ENCODE measurements at regions not wholly inside any gene's neighbourhood (a gene's known extent, or its start where the extent isn't known, plus 50 kb on each side); places are given as distances from the start of the nearest gene placed in this dataset.

- intact Hi-C loops (cut with DNase I): no loop called here
- DNase-seq: no peak
- Histone ChIP-seq H3K27me3 (no peaks in the 10 kb centered on the region), H3K4me1 (no peaks in the 10 kb centered on the region), H3K4me3 (replicated peaks in 1 of 3) (no peak overlapping the region), H3K36me3 (no peaks in the 10 kb centered on the region), H3K9me3 (no peaks in the 10 kb centered on the region), H3K27ac (no peak overlapping the region)
- WGBS, 2 donors: 80 to 84% methylated on average over 3 of the region's 3 CpGs
- TF ChIP-seq CTCF (IDR thresholded peaks at IDR 0.05): no peak
- TF ChIP-seq POLR2A (IDR thresholded peaks at IDR 0.05): no peak
Measured at GRCh38 chr3:110741891-110742290, 329.7 kb upstream of the NECTIN3 start.

GRCh38 chr3:110743202-110743601 lies 328.4 kb upstream of the NECTIN3 start:
- no peak for DNase-seq
- no peak overlapping the region for H3K27ac ChIP-seq
- TF ChIP-seq CTCF (IDR thresholded peaks at IDR 0.05): no peak
- no peak for TF ChIP-seq POLR2A (IDR thresholded peaks at IDR 0.05)
- H3K9me3 ChIP-seq: no peaks in the 10 kb centered on the region
- WGBS, 2 donors: 12 to 16% methylated on average over 1 of the region's 1 CpG
- intact Hi-C loops (cut with DNase I): no loop called here
- H3K4me1 ChIP-seq: no peaks in the 10 kb centered on the region
- H3K36me3 ChIP-seq: no peaks in the 10 kb centered on the region
- H3K4me3 ChIP-seq (replicated peaks in 1 of 3): no peak overlapping the region
- no peaks in the 10 kb centered on the region for H3K27me3 ChIP-seq

GRCh38 chr3:110743984-110744383 lies 327.6 kb upstream of the NECTIN3 start:
- Histone ChIP-seq H3K4me3 (replicated peaks in 1 of 3) (no peak overlapping the region), H3K9me3 (no peaks in the 10 kb centered on the region), H3K27ac (no peak overlapping the region), H3K36me3 (no peaks in the 10 kb centered on the region), H3K27me3 (no peaks in the 10 kb centered on the region), H3K4me1 (no peaks in the 10 kb centered on the region)
- intact Hi-C loops (cut with DNase I): no loop called here
- DNase-seq: no peak
- TF ChIP-seq CTCF (IDR thresholded peaks at IDR 0.05) (no peak), POLR2A (IDR thresholded peaks at IDR 0.05) (no peak)

- no peak overlapping the region for H3K4me3 ChIP-seq (replicated peaks in 1 of 3)
- no peaks in the 10 kb centered on the region for H3K36me3 ChIP-seq
- intact Hi-C loops (cut with DNase I): no loop called here
- TF ChIP-seq CTCF (IDR thresholded peaks at IDR 0.05) (no peak), POLR2A (IDR thresholded peaks at IDR 0.05) (no peak)
- no peak overlapping the region for H3K27ac ChIP-seq
- no peaks in the 10 kb centered on the region for H3K27me3 ChIP-seq
- H3K4me1 ChIP-seq: no peaks in the 10 kb centered on the region
- no peaks in the 10 kb centered on the region for H3K9me3 ChIP-seq
- WGBS, 2 donors: 82 to 94% methylated on average over 2 of the region's 2 CpGs
- no peak for DNase-seq
Measured at GRCh38 chr3:110744723-110745122, 326.9 kb upstream of the NECTIN3 start.

GRCh38 chr3:110749006-110749405 lies 322.6 kb upstream of the NECTIN3 start:
- no peaks in the 10 kb centered on the region for H3K9me3 ChIP-seq
- no peak overlapping the region for H3K27ac ChIP-seq
- DNase-seq: no peak
- H3K4me3 ChIP-seq (replicated peaks in 1 of 3): no peak overlapping the region
- 96% methylated on average over 6 of the region's 6 CpGs for WGBS, 2 donors
- H3K36me3 ChIP-seq: no peaks in the 10 kb centered on the region
- intact Hi-C loops (cut with DNase I): no loop called here
- H3K4me1 ChIP-seq: no peaks in the 10 kb centered on the region
- TF ChIP-seq CTCF (IDR thresholded peaks at IDR 0.05): no peak
- TF ChIP-seq POLR2A (IDR thresholded peaks at IDR 0.05): no peak
- no peaks in the 10 kb centered on the region for H3K27me3 ChIP-seq
